ENCODE measurements at regions not wholly inside any gene's neighbourhood (a gene's known extent, or its start where the extent isn't known, plus 50 kb on each side); places are given as distances from the start of the nearest gene placed in this dataset.

- H3K4me1 ChIP-seq (ENCODE audit: insufficient read depth, low read length): no peaks in the 10 kb centered on the region
- no peaks in the 10 kb centered on the region for H4K20me1 ChIP-seq (ENCODE audit: insufficient read depth, low read length)
- H3K9me3 ChIP-seq (ENCODE audit: insufficient read depth, low read length, severe bottlenecking): no peaks in the 10 kb centered on the region
- H3K27ac ChIP-seq (ENCODE audit: low read length): no peak overlapping the region
- no peak for ATAC-seq (ENCODE audit: insufficient read depth, low read depth)
- H3K9ac ChIP-seq (ENCODE audit: low read depth, low read length): no peak overlapping the region
- H3K27me3 ChIP-seq (ENCODE audit: insufficient read depth, low read length, poor library complexity): no peaks in the 10 kb centered on the region
- H3K4me2 ChIP-seq (ENCODE audit: insufficient read depth, low read length): no peak overlapping the region
- no peaks in the 10 kb centered on the region for H3K79me2 ChIP-seq (ENCODE audit: insufficient read depth, low read length)
- no peak overlapping the region for H2AFZ ChIP-seq (ENCODE audit: low read depth, low read length)
- no peak overlapping the region for H3K4me3 ChIP-seq (ENCODE audit: low read depth in 1 of 2, low read length in 2 of 2)
- H3K36me3 ChIP-seq (ENCODE audit: insufficient read depth, low read length): no peaks in the 10 kb centered on the region
- no peak for TF ChIP-seq CTCF (IDR thresholded peaks at IDR 0.05; ENCODE audit: borderline replicate concordance, extremely low read depth, low read length, poor library complexity, severe bottlenecking)
- no peak for TF ChIP-seq EZH2 (IDR thresholded peaks at IDR 0.05; ENCODE audit: borderline replicate concordance, low read depth, low read length, severe bottlenecking)
- DNase-seq: no peak
Observed at GRCh38 chr13:50438351-50438750, 405.1 kb downstream of the DLEU7 start.

GRCh38 chr13:50441130-50441529 lies 402.4 kb downstream of the DLEU7 start:
- ATAC-seq (ENCODE audit: insufficient read depth, low read depth) (no peak), DNase-seq (no peak)
- no peak overlapping the region for H2AFZ ChIP-seq (ENCODE audit: low read depth, low read length)
- no peak overlapping the region for H3K4me2 ChIP-seq (ENCODE audit: insufficient read depth, low read length)
- H3K9me3 ChIP-seq (ENCODE audit: insufficient read depth, low read length, severe bottlenecking): no peaks in the 10 kb centered on the region
- H3K79me2 ChIP-seq (ENCODE audit: insufficient read depth, low read length): no peaks in the 10 kb centered on the region
- no peaks in the 10 kb centered on the region for H3K27me3 ChIP-seq (ENCODE audit: insufficient read depth, low read length, poor library complexity)
- no peaks in the 10 kb centered on the region for H3K36me3 ChIP-seq (ENCODE audit: insufficient read depth, low read length)
- no peak overlapping the region for H3K27ac ChIP-seq (ENCODE audit: low read length)
- no peak for TF ChIP-seq EZH2 (IDR thresholded peaks at IDR 0.05; ENCODE audit: borderline replicate concordance, low read depth, low read length, severe bottlenecking)
- no peak for TF ChIP-seq CTCF (IDR thresholded peaks at IDR 0.05; ENCODE audit: borderline replicate concordance, extremely low read depth, low read length, poor library complexity, severe bottlenecking)
- H3K9ac ChIP-seq (ENCODE audit: low read depth, low read length): no peak overlapping the region
- no peaks in the 10 kb centered on the region for H3K4me1 ChIP-seq (ENCODE audit: insufficient read depth, low read length)
- no peak overlapping the region for H3K4me3 ChIP-seq (ENCODE audit: low read depth in 1 of 2, low read length in 2 of 2)
- H4K20me1 ChIP-seq (ENCODE audit: insufficient read depth, low read length): no peaks in the 10 kb centered on the region

- H3K36me3 ChIP-seq (ENCODE audit: insufficient read depth, low read length): no peaks in the 10 kb centered on the region
- no peak for DNase-seq
- no peak overlapping the region for H3K4me2 ChIP-seq (ENCODE audit: insufficient read depth, low read length)
- TF ChIP-seq CTCF (IDR thresholded peaks at IDR 0.05; ENCODE audit: borderline replicate concordance, extremely low read depth, low read length, poor library complexity, severe bottlenecking) (no peak), EZH2 (IDR thresholded peaks at IDR 0.05; ENCODE audit: borderline replicate concordance, low read depth, low read length, severe bottlenecking) (no peak)
- H3K27me3 ChIP-seq (ENCODE audit: insufficient read depth, low read length, poor library complexity): no peaks in the 10 kb centered on the region
- H3K9ac ChIP-seq (ENCODE audit: low read depth, low read length): no peak overlapping the region
- H3K27ac ChIP-seq (ENCODE audit: low read length): no peak overlapping the region
- no peak overlapping the region for H2AFZ ChIP-seq (ENCODE audit: low read depth, low read length)
- no peaks in the 10 kb centered on the region for H4K20me1 ChIP-seq (ENCODE audit: insufficient read depth, low read length)
- H3K4me1 ChIP-seq (ENCODE audit: insufficient read depth, low read length): no peaks in the 10 kb centered on the region
- no peaks in the 10 kb centered on the region for H3K79me2 ChIP-seq (ENCODE audit: insufficient read depth, low read length)
- H3K9me3 ChIP-seq (ENCODE audit: insufficient read depth, low read length, severe bottlenecking): no peaks in the 10 kb centered on the region
- no peak overlapping the region for H3K4me3 ChIP-seq (ENCODE audit: low read depth in 1 of 2, low read length in 2 of 2)
- no peak for ATAC-seq (ENCODE audit: insufficient read depth, low read depth)
Observed at GRCh38 chr13:50444726-50445125, 398.8 kb downstream of the DLEU7 start.

- no peaks in the 10 kb centered on the region for H3K4me1 ChIP-seq (ENCODE audit: insufficient read depth, low read length)
- H3K36me3 ChIP-seq (ENCODE audit: insufficient read depth, low read length): no peaks in the 10 kb centered on the region
- no peaks in the 10 kb centered on the region for H4K20me1 ChIP-seq (ENCODE audit: insufficient read depth, low read length)
- H3K9me3 ChIP-seq (ENCODE audit: insufficient read depth, low read length, severe bottlenecking): no peaks in the 10 kb centered on the region
- H3K79me2 ChIP-seq (ENCODE audit: insufficient read depth, low read length): no peaks in the 10 kb centered on the region
- H3K27ac ChIP-seq (ENCODE audit: low read length): no peak overlapping the region
- ATAC-seq (ENCODE audit: insufficient read depth, low read depth) (no peak), DNase-seq (no peak)
- H3K4me3 ChIP-seq (ENCODE audit: low read depth in 1 of 2, low read length in 2 of 2): no peak overlapping the region
- H3K27me3 ChIP-seq (ENCODE audit: insufficient read depth, low read length, poor library complexity): no peaks in the 10 kb centered on the region
- no peak overlapping the region for H2AFZ ChIP-seq (ENCODE audit: low read depth, low read length)
- no peak overlapping the region for H3K4me2 ChIP-seq (ENCODE audit: insufficient read depth, low read length)
- no peak for TF ChIP-seq EZH2 (IDR thresholded peaks at IDR 0.05; ENCODE audit: borderline replicate concordance, low read depth, low read length, severe bottlenecking)
- no peak for TF ChIP-seq CTCF (IDR thresholded peaks at IDR 0.05; ENCODE audit: borderline replicate concordance, extremely low read depth, low read length, poor library complexity, severe bottlenecking)
- H3K9ac ChIP-seq (ENCODE audit: low read depth, low read length): no peak overlapping the region
Observed at GRCh38 chr13:50446611-50447010, 396.9 kb downstream of the DLEU7 start.
